OCI-M1 (cell line): ENCODE measurements at regions not wholly inside any gene's neighbourhood (a gene's known extent, or its start where the extent isn't known, plus 50 kb on each side); places are given as distances from the start of the nearest gene placed in this dataset.

ENCODE experiments used
- DNase-seq: peaks from one replicate; lab custom pipeline; 2025; lab: John Stamatoyannopoulos, UW

DNA sequence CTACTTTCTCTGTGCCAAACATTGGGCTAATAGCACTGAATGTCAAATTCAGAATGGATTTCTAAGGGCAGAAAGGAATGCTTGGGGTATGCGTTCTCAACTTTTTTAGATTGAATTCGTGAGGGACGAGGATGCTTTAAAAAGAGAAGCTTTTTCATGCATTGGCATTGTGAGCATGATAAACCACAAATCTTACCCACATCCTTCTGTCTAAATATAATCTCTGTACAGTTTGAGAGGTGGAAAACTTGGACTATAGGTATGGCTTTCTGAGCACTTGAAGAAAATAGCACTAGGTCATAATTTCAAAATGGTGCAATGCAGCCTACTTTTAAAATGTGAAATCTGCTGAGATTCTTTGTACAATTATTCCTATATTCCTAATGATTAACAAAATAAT, 71.4 kb upstream of the HHIP start:
- DNase-seq = no peak

DNA sequence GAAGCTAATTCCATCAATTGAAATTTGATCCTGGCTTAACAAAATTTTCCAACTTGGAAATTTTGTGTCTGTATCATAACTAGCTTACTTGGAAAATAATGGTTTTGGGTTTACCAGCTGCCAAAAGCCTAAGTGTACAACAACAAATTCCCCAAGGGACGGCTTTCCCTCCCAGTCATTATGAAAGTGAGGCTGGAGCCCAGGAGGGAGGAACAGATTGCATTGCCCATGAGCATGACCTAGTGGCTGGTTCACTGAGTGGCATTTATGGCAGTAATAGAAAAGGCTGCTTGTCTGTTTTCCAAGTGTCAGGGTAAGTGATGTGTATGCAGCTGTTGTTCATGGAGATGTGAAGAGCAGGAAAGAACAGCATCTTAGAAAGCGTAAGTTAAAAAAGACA, 70.8 kb upstream of the HHIP start:
- DNase-seq = no peak

DNA sequence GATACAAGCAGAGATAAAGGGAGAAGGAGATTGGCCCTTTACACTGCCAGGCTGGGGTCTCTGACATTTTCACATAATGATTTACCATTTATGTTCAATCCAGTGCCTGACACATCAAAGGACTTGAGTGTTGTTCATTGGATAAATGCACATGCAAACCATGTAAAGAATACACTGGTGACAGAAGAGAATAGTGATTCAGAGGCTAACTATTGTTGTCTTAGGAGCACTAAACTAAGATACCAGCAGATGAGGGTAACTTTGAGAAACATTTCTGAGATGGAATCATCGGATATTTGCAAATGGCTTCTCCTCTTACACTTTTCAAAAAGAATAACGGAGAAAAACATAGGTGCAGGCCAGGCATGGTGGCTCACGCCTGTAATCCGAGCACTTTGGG, 67.3 kb upstream of the HHIP start:
- no peak for DNase-seq

DNA sequence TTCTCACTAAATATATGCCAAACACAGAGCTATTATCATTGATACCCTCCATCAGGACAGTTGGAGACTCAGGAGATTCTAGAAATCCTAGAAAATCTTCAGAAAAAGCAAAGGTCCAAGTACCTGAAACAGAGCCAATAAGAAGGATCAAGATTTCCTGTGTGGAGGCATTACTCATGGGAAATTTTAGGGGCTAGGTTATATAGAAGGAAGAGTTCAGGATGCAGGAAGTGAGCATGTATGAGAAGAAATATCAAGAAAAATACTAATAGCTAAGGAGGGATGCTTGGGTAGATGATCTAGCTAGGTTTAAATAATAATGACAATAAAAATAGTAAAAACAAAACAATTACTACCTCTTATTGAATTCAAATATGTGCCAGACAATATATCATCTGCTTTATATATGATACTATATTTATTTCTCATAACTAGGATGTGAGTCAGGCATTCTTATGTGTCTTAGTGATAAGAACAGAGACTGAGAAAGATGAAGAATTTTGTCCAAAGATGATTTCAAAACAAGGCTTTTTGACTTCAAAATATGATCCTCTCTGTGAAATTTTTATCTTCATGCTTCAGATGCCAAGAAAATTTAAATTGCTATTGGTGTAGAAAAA, 66.4 kb upstream of the HHIP start:
- DNase-seq = no peak

DNA sequence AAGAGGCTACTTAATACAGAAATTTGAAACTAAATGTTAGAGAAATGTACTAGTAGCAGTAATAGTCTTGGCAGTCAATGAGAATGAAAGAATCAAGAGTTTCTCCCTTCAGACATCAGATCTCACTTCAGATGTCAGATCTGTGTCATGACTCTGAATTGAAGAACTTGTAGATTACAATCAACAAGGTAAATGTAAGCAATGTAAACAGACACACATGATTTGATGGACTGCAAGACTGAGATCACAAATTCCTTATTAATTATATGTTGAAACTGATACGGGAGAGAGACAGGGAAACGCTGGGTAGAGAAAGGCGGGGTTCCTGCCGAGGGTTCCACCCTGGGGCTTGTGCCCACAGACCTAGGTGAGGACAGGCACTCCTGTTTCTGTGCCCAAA, 65.5 kb upstream of the HHIP start:
- no peak for DNase-seq

DNA sequence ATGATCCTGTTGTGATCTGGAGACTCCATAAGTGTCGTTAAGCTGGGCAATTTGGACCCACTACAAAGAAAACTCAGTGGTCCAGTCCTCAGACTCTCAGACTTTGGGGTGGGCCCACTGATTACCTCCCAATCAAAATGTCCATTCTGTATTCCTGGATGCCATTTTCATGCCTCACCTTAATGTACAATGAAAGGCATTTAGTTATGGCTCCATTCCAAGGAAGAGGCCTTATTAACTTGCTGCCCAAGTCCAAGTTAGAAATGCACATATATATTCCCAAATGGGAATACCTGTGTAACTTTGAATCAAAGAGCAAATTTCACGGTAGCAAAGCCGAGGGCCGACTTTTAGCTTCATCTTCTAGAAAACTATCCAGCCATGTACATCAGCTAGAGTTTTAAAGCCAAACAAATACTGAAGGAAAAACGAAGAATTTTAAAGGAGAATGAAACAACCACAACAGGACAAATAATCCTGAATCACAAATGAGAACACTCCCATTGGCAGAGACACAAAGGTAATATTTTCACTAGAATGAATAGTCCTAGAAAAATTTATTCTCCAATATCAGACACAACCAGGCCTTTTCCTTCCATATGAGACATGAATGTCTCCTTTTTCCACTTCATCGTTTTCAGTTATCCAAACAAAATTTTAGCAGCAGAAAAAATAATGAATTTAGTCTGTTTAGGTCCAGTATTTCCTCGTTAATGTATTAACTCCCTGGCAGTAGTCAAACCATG, 63.7 kb upstream of the HHIP start:
- no peak for DNase-seq

DNA sequence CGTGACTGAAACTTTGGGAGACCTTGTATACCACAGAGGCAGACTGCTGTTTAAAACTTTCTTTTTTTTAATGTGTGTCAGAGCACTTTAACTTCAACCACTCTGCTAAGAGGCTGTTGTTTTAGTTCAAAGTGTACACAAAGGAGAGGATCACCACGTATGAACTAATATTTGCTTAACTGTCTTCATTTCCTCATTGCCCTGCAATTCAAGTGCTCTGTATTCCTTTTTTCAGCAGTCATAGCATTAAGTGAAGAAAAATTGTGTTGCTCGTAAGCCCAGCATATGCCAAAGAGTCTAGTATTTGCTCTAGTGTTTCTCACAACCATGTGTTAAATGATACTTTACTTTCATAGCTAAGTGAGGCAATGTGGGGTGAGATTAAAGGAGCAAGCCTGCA, 63.0 kb upstream of the HHIP start:
- DNase-seq = no peak

DNA sequence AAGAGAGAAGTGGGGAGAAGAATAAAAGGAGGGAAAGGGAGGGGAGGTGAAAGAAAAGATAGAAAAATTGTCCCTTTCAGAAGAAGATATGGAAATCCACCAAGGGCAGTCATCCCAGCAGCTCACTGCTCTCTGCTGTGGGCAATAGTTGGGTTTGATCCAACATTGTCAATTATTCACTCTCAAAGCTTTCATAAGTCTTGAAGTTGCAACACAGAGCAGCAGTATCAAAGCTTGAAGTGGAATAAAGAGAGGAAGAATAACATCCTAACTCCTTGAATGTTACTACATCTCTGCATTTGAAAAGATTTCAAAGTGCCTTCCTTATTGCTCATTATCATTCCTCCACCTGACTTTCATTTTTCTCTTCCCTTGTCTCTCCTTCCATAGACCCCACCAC, 62.3 kb upstream of the HHIP start:
- no peak for DNase-seq

DNA sequence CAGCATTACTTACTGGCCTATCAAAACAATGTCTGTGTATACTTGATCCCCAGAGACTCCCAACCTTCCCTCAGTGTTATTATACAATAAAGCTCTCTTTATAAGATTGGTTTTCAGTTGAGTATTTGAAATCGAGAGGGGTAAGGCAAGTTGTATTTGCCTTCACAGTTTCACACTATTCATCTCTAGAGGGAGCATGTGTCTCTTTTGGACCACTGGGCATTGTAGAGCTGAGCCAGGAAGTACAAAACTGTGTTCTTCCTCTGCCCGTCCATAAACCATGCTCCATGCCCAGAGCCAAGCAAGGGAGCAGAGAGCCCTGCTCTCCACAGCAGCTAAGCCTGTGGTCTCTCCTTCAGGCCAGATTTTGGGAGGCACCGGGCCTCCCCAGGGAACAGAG, 61.5 kb upstream of the HHIP start:
- DNase-seq = peak; percentile 22

DNA sequence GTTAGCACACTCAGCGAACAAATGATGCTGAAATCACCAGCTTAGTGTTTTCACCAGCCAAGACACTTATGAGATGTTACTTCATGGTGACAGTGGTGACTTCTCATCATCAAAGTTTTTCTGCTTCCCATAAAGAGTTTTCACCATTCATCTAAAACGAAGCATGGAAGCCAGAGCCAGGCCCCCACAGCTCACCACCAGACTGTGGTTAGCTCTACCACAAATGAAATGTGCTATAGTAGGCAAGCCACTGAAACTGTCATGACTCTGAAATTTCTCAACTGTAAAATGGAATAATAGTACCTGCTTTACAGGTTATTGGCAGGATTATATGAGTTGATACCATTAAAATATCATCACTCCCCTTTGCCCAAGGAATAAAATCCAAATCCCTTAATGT, 56.4 kb upstream of the HHIP start:
- no peak for DNase-seq

DNA sequence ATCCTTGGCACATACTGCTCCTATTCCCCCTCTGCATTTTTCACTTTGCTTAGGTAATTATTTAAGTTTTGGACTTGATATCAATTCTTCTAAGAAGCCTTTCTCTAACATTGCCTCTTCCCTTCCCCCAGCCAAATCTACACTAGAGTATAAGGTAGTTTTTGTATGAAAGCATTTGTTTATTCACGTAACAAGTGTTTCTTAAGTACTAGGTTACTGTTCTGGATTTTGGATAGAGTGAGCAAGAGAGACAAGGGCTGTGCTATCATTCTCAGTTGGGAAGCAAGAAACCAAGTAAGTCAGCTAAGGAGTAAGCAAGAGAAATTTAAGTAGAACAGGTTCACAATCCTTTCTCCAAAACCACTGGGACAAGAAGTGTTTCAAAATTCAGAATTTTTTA, 55.9 kb upstream of the HHIP start:
- no peak for DNase-seq

DNA sequence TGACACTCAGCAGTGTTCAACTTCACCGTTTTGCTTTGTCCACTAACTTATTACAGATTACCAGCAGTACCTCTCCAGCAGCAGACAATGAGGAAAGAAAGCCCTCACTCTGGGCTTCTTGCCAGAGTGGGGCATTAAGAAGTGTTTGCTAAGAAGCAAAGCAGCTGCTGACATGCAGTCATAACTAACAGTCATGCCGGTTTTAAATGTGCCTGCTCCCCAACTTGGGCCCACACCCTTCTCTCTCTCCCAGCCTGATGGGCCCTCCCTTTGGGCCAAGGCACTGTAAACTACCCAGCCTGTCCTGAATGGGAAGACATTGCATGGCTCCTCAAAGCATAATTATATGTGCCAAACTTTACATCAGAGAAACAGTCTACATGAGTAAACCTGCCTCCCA, 54.6 kb upstream of the HHIP start:
- peak; percentile 32 for DNase-seq

DNA sequence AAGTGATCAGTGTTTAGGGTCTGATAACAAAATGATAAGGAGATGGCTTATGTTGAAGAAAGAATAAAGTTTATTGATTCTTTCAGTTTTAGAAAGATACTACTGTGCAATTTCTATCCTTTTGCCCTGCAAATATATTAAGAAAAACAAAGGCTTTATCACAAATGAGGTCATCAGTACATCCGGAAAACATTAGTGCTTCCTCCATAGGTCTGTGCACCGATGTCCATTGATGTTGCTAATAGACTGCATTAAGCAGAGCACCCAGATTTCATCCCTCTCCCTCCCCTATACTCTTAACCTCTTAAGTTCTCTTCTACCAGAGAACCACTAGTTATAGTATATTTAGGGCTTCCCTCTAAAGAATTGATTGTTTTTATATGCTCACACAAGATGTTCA, 53.7 kb upstream of the HHIP start:
- DNase-seq = no peak

DNA sequence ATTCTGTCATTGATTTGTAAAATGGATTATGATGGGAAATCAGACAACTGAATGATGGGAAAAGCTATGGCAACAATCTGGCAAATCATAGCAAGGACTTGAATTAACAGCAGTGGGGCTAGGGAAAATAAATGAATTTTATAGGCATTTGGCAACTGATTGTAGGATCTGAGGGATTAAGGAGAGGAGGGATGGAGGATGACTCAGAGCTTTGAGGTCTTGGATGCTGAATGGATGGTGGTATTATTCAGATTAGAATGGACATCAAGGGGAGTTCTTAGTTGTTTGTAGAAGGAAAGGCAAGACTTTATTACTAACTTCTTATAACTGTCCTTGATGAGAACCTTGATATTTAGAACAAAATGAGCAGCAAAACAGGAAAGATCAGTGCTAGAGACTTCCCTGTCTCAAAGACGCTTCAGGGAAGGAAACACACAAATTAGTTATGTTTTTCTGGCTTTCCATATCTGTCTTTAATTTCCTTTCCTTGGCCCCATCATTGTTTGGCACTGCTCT, 51.4 kb upstream of the HHIP start:
- no peak for DNase-seq

DNA sequence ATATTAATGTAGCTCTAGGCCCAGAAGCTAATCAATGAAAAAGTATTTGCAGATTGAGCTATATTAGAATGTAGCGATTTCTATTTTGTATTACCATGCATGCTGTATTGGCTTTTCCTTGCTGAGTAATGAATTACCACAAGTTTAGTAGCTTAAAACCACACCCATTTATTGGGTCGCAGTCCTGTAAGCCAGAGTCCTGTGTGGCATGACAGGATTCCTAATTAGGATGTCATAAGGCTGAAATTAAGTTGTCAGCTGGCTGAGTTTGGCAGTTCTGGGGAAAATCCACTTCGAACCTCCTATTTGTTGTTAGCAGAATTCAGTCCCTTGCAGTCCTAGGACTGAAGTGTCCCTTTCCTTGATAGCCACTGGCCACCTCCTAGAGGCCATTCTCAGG, 50.3 kb upstream of the HHIP start:
- DNase-seq = no peak
